H9 (cell line): ENCODE measurements at regions not wholly inside any gene's neighbourhood (a gene's known extent, or its start where the extent isn't known, plus 50 kb on each side); places are given as distances from the start of the nearest gene placed in this dataset.

Experiments used
- DNase-seq: peaks from one replicate; pipeline ENCODE4 v3.0.0-alpha.2; 2017
- H2AFZ ChIP-seq: one replicate; pipeline ENCODE4 v1.6.1; 2013; ENCODE audit warnings: mild to moderate bottlenecking, low read length, control low read depth, moderate library complexity
- H2AK5ac ChIP-seq: 2 replicates; pipeline ENCODE4 v1.6.1; 2013; ENCODE audit warnings: low read length, control low read depth, mixed read lengths; ENCODE audit not compliant: insufficient read length
- H2BK120ac ChIP-seq: one replicate; pipeline ENCODE4 v1.6.1; 2013; ENCODE audit warnings: low read depth, mild to moderate bottlenecking, low read length, control low read depth, inconsistent platforms; ENCODE audit not compliant: poor library complexity, severe bottlenecking
- H2BK12ac ChIP-seq: 2 replicates; pipeline ENCODE4 v1.6.1; 2013; ENCODE audit warnings: low read length, control low read depth, mixed read lengths, low read depth; ENCODE audit not compliant: insufficient read length
- H2BK15ac ChIP-seq: 2 replicates; pipeline ENCODE4 v1.6.1; 2013; ENCODE audit warnings: low read depth, low read length, control low read depth
- H2BK20ac ChIP-seq: one replicate; pipeline ENCODE4 v1.6.1; 2013; ENCODE audit warnings: low read depth, mild to moderate bottlenecking, low read length, control low read depth, inconsistent platforms; ENCODE audit not compliant: poor library complexity, severe bottlenecking
- H2BK5ac ChIP-seq: 2 replicates; pipeline ENCODE4 v1.6.1; 2013; ENCODE audit warnings: low read length, control low read depth, mixed read lengths; ENCODE audit not compliant: insufficient read length
- H3K14ac ChIP-seq: 2 replicates; pipeline ENCODE4 v1.6.1; 2013; ENCODE audit warnings: low read length, control low read depth; ENCODE audit not compliant: insufficient read depth
- H3K18ac ChIP-seq: 2 replicates; pipeline ENCODE4 v1.6.1; 2013; ENCODE audit warnings: low read depth, mild to moderate bottlenecking, mixed read lengths, low read length, control low read depth; ENCODE audit not compliant: insufficient read length
- H3K23ac ChIP-seq: 2 replicates; pipeline ENCODE4 v1.6.1; 2013; ENCODE audit warnings: low read length, control low read depth, mixed read lengths, low read depth; ENCODE audit not compliant: insufficient read length
- H3K23me2 ChIP-seq: 2 replicates; pipeline ENCODE4 v1.6.1; 2013; ENCODE audit warnings: low read depth, mild to moderate bottlenecking, mixed read lengths, low read length, control low read depth; ENCODE audit not compliant: insufficient read length, poor library complexity, severe bottlenecking
- H3K27ac ChIP-seq: 2 replicates; pipeline ENCODE4 v1.5.1; 2013; ENCODE audit warnings: low read length, control low read depth, mixed read lengths, low read depth; ENCODE audit not compliant: insufficient read length
- H3K27me3 ChIP-seq: 2 replicates; pipeline ENCODE4 v1.6.1; 2013; ENCODE audit warnings: low read length, control low read depth, inconsistent platforms; ENCODE audit not compliant: insufficient read depth
- H3K4ac ChIP-seq: 2 replicates; pipeline ENCODE4 v1.6.1; 2013; ENCODE audit warnings: low read depth, mild to moderate bottlenecking, control low read depth, inconsistent platforms, low read length, moderate library complexity
- H3K4me1 ChIP-seq: 2 replicates; pipeline ENCODE4 v1.6.1; 2013; ENCODE audit warnings: low read length, control low read depth, inconsistent platforms; ENCODE audit not compliant: insufficient read depth
- H3K4me2 ChIP-seq: 2 replicates; pipeline ENCODE4 v1.6.1; 2013; ENCODE audit warnings: low read length, control low read depth, mixed read lengths; ENCODE audit not compliant: insufficient read length, insufficient read depth
- H3K56ac ChIP-seq: 2 replicates; pipeline ENCODE4 v1.6.1; 2013; ENCODE audit warnings: low read depth, mild to moderate bottlenecking, mixed read lengths, low read length, control low read depth; ENCODE audit not compliant: insufficient read length
- H3K79me1 ChIP-seq: 2 replicates; pipeline ENCODE4 v1.6.1; 2013; ENCODE audit warnings: low read depth, mild to moderate bottlenecking, moderate library complexity, low read length, control low read depth, inconsistent platforms; ENCODE audit not compliant: insufficient read depth, poor library complexity, severe bottlenecking
- H3K79me2 ChIP-seq: 2 replicates; pipeline ENCODE4 v1.6.1; 2013; ENCODE audit warnings: low read length, control low read depth, inconsistent platforms; ENCODE audit not compliant: insufficient read depth
- H3K9ac ChIP-seq: 2 replicates; pipeline ENCODE4 v1.6.1; 2013; ENCODE audit warnings: low read length, control low read depth, mixed read lengths; ENCODE audit not compliant: insufficient read length; ENCODE audit errors: extremely low read depth
- H3K9me3 ChIP-seq: one replicate; pipeline ENCODE4 v1.6.1; 2013; ENCODE audit warnings: low read depth, low read length, inconsistent platforms; ENCODE audit not compliant: control insufficient read depth
- H3T11ph ChIP-seq: one replicate; pipeline ENCODE4 v1.6.1; 2013; ENCODE audit warnings: mild to moderate bottlenecking, low read length, control low read depth, inconsistent platforms
- H4K20me1 ChIP-seq: one replicate; pipeline ENCODE4 v1.6.1; 2013; ENCODE audit not compliant: control insufficient read depth, insufficient read length, insufficient read depth
- H4K5ac ChIP-seq: 2 replicates; pipeline ENCODE4 v1.6.1; 2013; ENCODE audit warnings: low read depth, mild to moderate bottlenecking, mixed read lengths, low read length, control low read depth; ENCODE audit not compliant: insufficient read length
- H4K8ac ChIP-seq: replicated peaks from 2 replicates; pipeline ENCODE4 v1.6.1; 2013; ENCODE audit warnings: low read length, control low read depth, mixed read lengths, low read depth; ENCODE audit not compliant: insufficient read length
- H4K91ac ChIP-seq: 2 replicates; pipeline ENCODE4 v1.6.1; 2013; ENCODE audit warnings: low read depth, mild to moderate bottlenecking, moderate library complexity, mixed read lengths, low read length, control low read depth; ENCODE audit not compliant: insufficient read length
- H3K27ac Mint-ChIP-seq, 3 experiments: 2 replicates in 2 of 3; 3 replicates in 1 of 3; pipeline ENCODE4 v1.8.0; 2020 to 2021; ENCODE audit warnings: mixed read lengths in 3 of 3, mild to moderate bottlenecking in 1 of 3, moderate library complexity in 1 of 3
- H3K27me3 Mint-ChIP-seq: 2 replicates; pipeline ENCODE4 v1.8.0; 2021; ENCODE audit warnings: low read depth, mild to moderate bottlenecking, moderate library complexity, mixed read lengths
- H3K36me3 Mint-ChIP-seq, 3 experiments: 2 replicates in 2 of 3; 3 replicates in 1 of 3; pipeline ENCODE4 v1.8.0; 2020 to 2021; ENCODE audit warnings: low read depth in 3 of 3, mixed read lengths in 3 of 3; ENCODE audit not compliant: insufficient read depth in 1 of 3
- H3K4me1 Mint-ChIP-seq, 2 experiments: 2 replicates each; pipeline ENCODE4 v1.8.0; 2020; ENCODE audit warnings: mixed read lengths in 2 of 2
- H3K4me3 Mint-ChIP-seq, 2 experiments: 2 replicates in 1 of 2; 3 replicates in 1 of 2; pipeline ENCODE4 v1.8.0; 2020 to 2021; ENCODE audit warnings: mild to moderate bottlenecking in 2 of 2, mixed read lengths in 2 of 2, moderate library complexity in 1 of 2
- H3K9me3 Mint-ChIP-seq, 2 experiments: 2 replicates in 1 of 2; 3 replicates in 1 of 2; pipeline ENCODE4 v1.8.0; 2020; ENCODE audit warnings: mild to moderate bottlenecking in 2 of 2, mixed read lengths in 2 of 2, moderate library complexity in 1 of 2
- TF ChIP-seq, protein P1 (sequence below): fragments of 200-600 bp; sonication (generic); conservative IDR thresholded peaks from 3 replicates; pipeline ENCODE4 v1.8.0; 2021; ENCODE audit warnings: antibody characterized with exemption, mild to moderate bottlenecking

- no peaks in the 10 kb centered on the region for H3K23me2 ChIP-seq
- no peak overlapping the region for H3K23ac ChIP-seq
- no peak overlapping the region for H2BK15ac ChIP-seq
- TF ChIP-seq, protein P1, sequence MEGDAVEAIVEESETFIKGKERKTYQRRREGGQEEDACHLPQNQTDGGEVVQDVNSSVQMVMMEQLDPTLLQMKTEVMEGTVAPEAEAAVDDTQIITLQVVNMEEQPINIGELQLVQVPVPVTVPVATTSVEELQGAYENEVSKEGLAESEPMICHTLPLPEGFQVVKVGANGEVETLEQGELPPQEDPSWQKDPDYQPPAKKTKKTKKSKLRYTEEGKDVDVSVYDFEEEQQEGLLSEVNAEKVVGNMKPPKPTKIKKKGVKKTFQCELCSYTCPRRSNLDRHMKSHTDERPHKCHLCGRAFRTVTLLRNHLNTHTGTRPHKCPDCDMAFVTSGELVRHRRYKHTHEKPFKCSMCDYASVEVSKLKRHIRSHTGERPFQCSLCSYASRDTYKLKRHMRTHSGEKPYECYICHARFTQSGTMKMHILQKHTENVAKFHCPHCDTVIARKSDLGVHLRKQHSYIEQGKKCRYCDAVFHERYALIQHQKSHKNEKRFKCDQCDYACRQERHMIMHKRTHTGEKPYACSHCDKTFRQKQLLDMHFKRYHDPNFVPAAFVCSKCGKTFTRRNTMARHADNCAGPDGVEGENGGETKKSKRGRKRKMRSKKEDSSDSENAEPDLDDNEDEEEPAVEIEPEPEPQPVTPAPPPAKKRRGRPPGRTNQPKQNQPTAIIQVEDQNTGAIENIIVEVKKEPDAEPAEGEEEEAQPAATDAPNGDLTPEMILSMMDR: no peak
- no peak overlapping the region for H3K9ac ChIP-seq
- H2BK12ac ChIP-seq: no peak overlapping the region
- no peak overlapping the region for H2BK120ac ChIP-seq
- no peak overlapping the region for H3K27ac Mint-ChIP-seq
- no peak overlapping the region for H2AFZ ChIP-seq
- peaks cover under 1 to 3% of the 10 kb centered on the region in 2 experiments; a peak in 2 of 5 replicates for H3K9me3 Mint-ChIP-seq
- no peak overlapping the region for H4K8ac ChIP-seq
- H4K20me1 ChIP-seq: no peaks in the 10 kb centered on the region
- H3K4me2 ChIP-seq: no peak overlapping the region
- H3K4me1 Mint-ChIP-seq: peaks cover 14 to 22% of the 10 kb centered on the region in 2 experiments
- no peak overlapping the region for H2BK20ac ChIP-seq
- no peak overlapping the region for H3K14ac ChIP-seq
- H3K4me3 Mint-ChIP-seq: no peak overlapping the region
- H3K27me3 Mint-ChIP-seq: no peaks in the 10 kb centered on the region
- no peak overlapping the region for H3K18ac ChIP-seq
- H3K27me3 ChIP-seq: no peaks in the 10 kb centered on the region
- H4K91ac ChIP-seq: no peak overlapping the region
- H3K79me1 ChIP-seq: no peaks in the 10 kb centered on the region
- no peaks in the 10 kb centered on the region for H3K79me2 ChIP-seq
- peaks cover 0 to 5% (median 5%) of the 10 kb centered on the region in 3 experiments; a peak in 3 of 7 replicates for H3K36me3 Mint-ChIP-seq
- no peak overlapping the region for H3K27ac ChIP-seq
- no peak overlapping the region for H2AK5ac ChIP-seq
- no peak overlapping the region for H2BK5ac ChIP-seq
- DNase-seq: no peak
- no peaks in the 10 kb centered on the region for H3K4me1 ChIP-seq
- no peak overlapping the region for H3T11ph ChIP-seq
- H3K4ac ChIP-seq: no peak overlapping the region
- H4K5ac ChIP-seq: no peak overlapping the region
- H3K56ac ChIP-seq: no peak overlapping the region
- H3K9me3 ChIP-seq: no peaks in the 10 kb centered on the region
Measured at GRCh38 chr4:144801731-144802130, 155.8 kb downstream of the HHIP start.
